GM18867 (cell line): ENCODE measurements at regions not wholly inside any gene's neighbourhood (a gene's known extent, or its start where the extent isn't known, plus 50 kb on each side); places are given as distances from the start of the nearest gene placed in this dataset.
"Not testable (repeated sequence)": the region's sequence is repeated elsewhere in the genome, so short reads cannot be mapped to it uniquely, and the experiment has no call there.

ENCODE experiments used
- ATAC-seq: cut with Tn5 transposase; IDR thresholded peaks from one replicate; pipeline ENCODE4 v1.9.1; 2021; ENCODE audit warnings: mild to moderate bottlenecking, moderate library complexity; ENCODE audit not compliant: unreplicated experiment

GRCh38 chrX:66692512-66692911 is 53.6 kb upstream of the EDA2R start:
- not testable (repeated sequence) for ATAC-seq
